IMR-90 (cell line): ENCODE measurements at regions not wholly inside any gene's neighbourhood (a gene's known extent, or its start where the extent isn't known, plus 50 kb on each side); places are given as distances from the start of the nearest gene placed in this dataset.

ENCODE experiments used
- ATAC-seq: fragments of 200-7000 bp; cut with Tn5 transposase; 2 replicates; pipeline ENCODE4 v1.9.1; 2020; ENCODE audit warnings: low read depth, mild to moderate bottlenecking, moderate library complexity
- BruUV-seq: library from RNA; stranded (reverse); fragments of 400-500 nt; replicated peaks from 2 replicates; lab custom pipeline; 2021; lab: Mats Ljungman, UMichigan
- CTCF ChIA-PET: fragments of 300-600 bp; formaldehyde crosslinking; extraction: SDS; loops from one replicate; lab custom pipeline; 2021; ENCODE audit warnings: antibody characterized with exemption; lab: Yijun Ruan, JAX
- POLR2A ChIA-PET: fragments of 300-600 bp; sonication (Branson Sonifier 250); formaldehyde crosslinking; loops from one replicate; lab custom pipeline; 2022; ENCODE audit warnings: antibody characterized with exemption; ENCODE audit not compliant: unreplicated experiment; lab: Charles Lee
- DNase-seq: peaks from one replicate; pipeline ENCODE4 v3.0.0; 2013
- H2AFZ ChIP-seq: replicated peaks from 2 replicates; pipeline ENCODE3; 2013; ENCODE audit warnings: low read length, mild to moderate bottlenecking; ENCODE audit not compliant: poor library complexity
- H2AK5ac ChIP-seq: 2 replicates; pipeline ENCODE4 v1.6.1; 2013; ENCODE audit warnings: low read depth, low read length, inconsistent platforms
- H2AK9ac ChIP-seq: replicated peaks from 2 replicates; pipeline ENCODE3; 2013; ENCODE audit warnings: mild to moderate bottlenecking, low read depth, low read length, moderate library complexity; ENCODE audit not compliant: poor library complexity
- H2BK120ac ChIP-seq: 2 replicates; pipeline ENCODE4 v1.6.1; 2013; ENCODE audit warnings: low read depth, low read length, inconsistent platforms
- H2BK15ac ChIP-seq: 3 replicates; pipeline ENCODE4 v1.6.1; 2013; ENCODE audit warnings: low read depth, low read length, inconsistent platforms
- H2BK20ac ChIP-seq: 2 replicates; pipeline ENCODE4 v1.6.1; 2013; ENCODE audit warnings: low read depth, mild to moderate bottlenecking, inconsistent platforms, low read length, moderate library complexity
- H2BK5ac ChIP-seq: 2 replicates; pipeline ENCODE4 v1.6.1; 2013; ENCODE audit warnings: mild to moderate bottlenecking, low read depth, low read length, inconsistent platforms; ENCODE audit not compliant: poor library complexity, severe bottlenecking
- H3K14ac ChIP-seq: replicated peaks from 2 replicates; pipeline ENCODE4 v1.6.1; 2013; ENCODE audit warnings: low read depth, low read length, inconsistent platforms
- H3K18ac ChIP-seq: 2 replicates; pipeline ENCODE4 v1.6.1; 2013; ENCODE audit warnings: low read depth, low read length, control low read depth
- H3K23ac ChIP-seq: 2 replicates; pipeline ENCODE4 v1.6.1; 2013; ENCODE audit warnings: low read depth, low read length, inconsistent platforms
- H3K27ac ChIP-seq: 2 replicates; pipeline ENCODE4 v1.5.1; 2013; ENCODE audit warnings: mild to moderate bottlenecking, control low read depth, low read length; ENCODE audit not compliant: insufficient read depth
- H3K27me3 ChIP-seq: 2 replicates; pipeline ENCODE4 v1.6.1; 2013; ENCODE audit warnings: low read length; ENCODE audit not compliant: control insufficient read depth, insufficient read depth
- H3K36me3 ChIP-seq: 2 replicates; pipeline ENCODE4 v1.6.1; 2013; ENCODE audit warnings: low read length, mixed read lengths; ENCODE audit not compliant: control insufficient read depth, insufficient read depth
- H3K4ac ChIP-seq: 2 replicates; pipeline ENCODE4 v1.6.1; 2013; ENCODE audit warnings: low read depth, low read length, inconsistent platforms
- H3K4me1 ChIP-seq: 2 replicates; pipeline ENCODE4 v1.6.1; 2013; ENCODE audit warnings: low read length, mixed read lengths; ENCODE audit not compliant: control insufficient read depth, insufficient read depth
- H3K4me2 ChIP-seq: 2 replicates; pipeline ENCODE4 v1.6.1; 2013; ENCODE audit warnings: low read depth, mild to moderate bottlenecking, control low read depth, low read length, moderate library complexity
- H3K4me3 ChIP-seq: 2 replicates; pipeline ENCODE4 v1.5.1; 2013; ENCODE audit warnings: low read depth, mild to moderate bottlenecking, control low read depth, low read length, moderate library complexity; ENCODE audit not compliant: insufficient read depth
- H3K56ac ChIP-seq: 2 replicates; pipeline ENCODE4 v1.6.1; 2013; ENCODE audit warnings: low read length, inconsistent platforms; ENCODE audit not compliant: insufficient read depth; ENCODE audit errors: extremely low read depth
- H3K79me1 ChIP-seq, 2 experiments: 2 replicates each; pipeline ENCODE4 v1.6.1; 2013; ENCODE audit warnings: low read length in 2 of 2, inconsistent platforms in 1 of 2, low read depth in 1 of 2
- H3K9ac ChIP-seq: 2 replicates; pipeline ENCODE4 v1.6.1; 2013; ENCODE audit warnings: low read depth, low read length, control low read depth
- H3K9me1 ChIP-seq: 2 replicates; pipeline ENCODE4 v1.6.1; 2013; ENCODE audit warnings: low read length, inconsistent platforms; ENCODE audit not compliant: insufficient read depth
- H3K9me3 ChIP-seq: 2 replicates; pipeline ENCODE4 v1.6.1; 2013; ENCODE audit warnings: low read length; ENCODE audit not compliant: control insufficient read depth, insufficient read depth
- H4K20me1 ChIP-seq: 2 replicates; pipeline ENCODE4 v1.6.1; 2013; ENCODE audit warnings: low read length, inconsistent platforms; ENCODE audit not compliant: insufficient read depth
- H4K5ac ChIP-seq: 2 replicates; pipeline ENCODE4 v1.6.1; 2013; ENCODE audit warnings: mild to moderate bottlenecking, low read depth, low read length, control low read depth
- H4K8ac ChIP-seq, 2 experiments: 2 replicates each; pipeline ENCODE4 v1.6.1; 2013; ENCODE audit warnings: low read depth in 2 of 2, low read length in 2 of 2, control low read depth in 1 of 2, inconsistent platforms in 1 of 2
- H4K91ac ChIP-seq: 2 replicates; pipeline ENCODE4 v1.6.1; 2013; ENCODE audit warnings: low read depth, low read length, inconsistent platforms; ENCODE audit not compliant: insufficient read depth
- CEBPB ChIP-seq: IDR thresholded peaks from 2 replicates; pipeline ENCODE4 v1.6.1; 2012; ENCODE audit warnings: low read depth, low read length, improper control_type of control experiment
- CHD1 ChIP-seq: IDR thresholded peaks from 2 replicates; pipeline ENCODE4 v1.6.1; 2012; ENCODE audit warnings: low read depth, low read length, improper control_type of control experiment
- FOS ChIP-seq: fragments of 150-350 bp; IDR thresholded peaks from 2 replicates; pipeline ENCODE4 v1.6.1; 2016; ENCODE audit warnings: low read depth, low read length
- MAFK ChIP-seq: IDR thresholded peaks from 2 replicates; pipeline ENCODE4 v1.6.1; 2012; ENCODE audit warnings: low read depth, low read length, improper control_type of control experiment
- MAZ ChIP-seq: IDR thresholded peaks from 2 replicates; pipeline ENCODE4 v1.6.1; 2012; ENCODE audit warnings: low read depth, mild to moderate bottlenecking, low read length, improper control_type of control experiment, moderate library complexity, borderline replicate concordance
- MXI1 ChIP-seq: IDR thresholded peaks from 2 replicates; pipeline ENCODE4 v1.6.1; 2012; ENCODE audit warnings: low read depth, mild to moderate bottlenecking, low read length, moderate library complexity, borderline replicate concordance
- NFE2L2 ChIP-seq: fragments of 150-350 bp; IDR thresholded peaks from 2 replicates; pipeline ENCODE4 v1.6.1; 2016; ENCODE audit warnings: low read depth, mild to moderate bottlenecking, low read length
- POLR2A ChIP-seq: IDR thresholded peaks from 2 replicates; pipeline ENCODE4 v1.6.1; 2012; ENCODE audit warnings: mild to moderate bottlenecking, low read depth, low read length
- RCOR1 ChIP-seq: IDR thresholded peaks from 2 replicates; pipeline ENCODE4 v1.6.1; 2012; ENCODE audit warnings: mild to moderate bottlenecking, low read length, improper control_type of control experiment; ENCODE audit not compliant: insufficient replicate concordance
- RFX5 ChIP-seq: IDR thresholded peaks from 2 replicates; pipeline ENCODE4 v1.8.0; 2012; ENCODE audit warnings: low read depth, mild to moderate bottlenecking, low read length, moderate library complexity
- SMC3 ChIP-seq: fragments of 150-350 bp; IDR thresholded peaks from 2 replicates; pipeline ENCODE4 v1.6.1; 2016; ENCODE audit warnings: low read depth, mild to moderate bottlenecking, antibody characterized with exemption, low read length, moderate library complexity
- WGBS, 2 experiments: methylation state at CpG; one replicate each; pipeline versions ENCODE4 v1.1.5 to v1.1.7; 2013; ENCODE audit warnings: missing lambda C conversion rate in 2 of 2; ENCODE audit not compliant: insufficient read length in 1 of 2; ENCODE audit errors: extremely low coverage in 2 of 2; 5-methylcytosine and 5-hydroxymethylcytosine counted together
- dilution Hi-C: fragments of 300-500 bp; cut with HindIII; formaldehyde crosslinking; loops from one replicate; pipeline ENCODE4 v1.14.3; 2018; ENCODE audit warnings: low sequenced_read_pairs; ENCODE audit not compliant: unreplicated experiment
- in situ Hi-C: fragments of 300-500 bp; cut with MboI; formaldehyde crosslinking; loops from 3 replicates; pipeline ENCODE4 v1.14.3; 2019; ENCODE audit warnings: low sequenced_read_pairs, inconsistent platforms, mixed read lengths
- intact Hi-C: fragments of 100-400 bp; cut with micrococcal nuclease; formaldehyde crosslinking; loops from 2 replicates; pipeline ENCODE4 v1.10.0; 2022
- TF ChIP-seq, protein P1 (sequence below): conservative IDR thresholded peaks from 2 replicates; pipeline ENCODE4 v1.5.1; 2012; ENCODE audit warnings: mild to moderate bottlenecking, low read depth, low read length, improper control_type of control experiment
- TF ChIP-seq, protein P2 (sequence below): fragments of 150-350 bp; IDR thresholded peaks from 2 replicates; pipeline ENCODE4 v1.6.1; 2017; ENCODE audit warnings: mild to moderate bottlenecking, antibody characterized with exemption, low read length, low read depth

DNA sequence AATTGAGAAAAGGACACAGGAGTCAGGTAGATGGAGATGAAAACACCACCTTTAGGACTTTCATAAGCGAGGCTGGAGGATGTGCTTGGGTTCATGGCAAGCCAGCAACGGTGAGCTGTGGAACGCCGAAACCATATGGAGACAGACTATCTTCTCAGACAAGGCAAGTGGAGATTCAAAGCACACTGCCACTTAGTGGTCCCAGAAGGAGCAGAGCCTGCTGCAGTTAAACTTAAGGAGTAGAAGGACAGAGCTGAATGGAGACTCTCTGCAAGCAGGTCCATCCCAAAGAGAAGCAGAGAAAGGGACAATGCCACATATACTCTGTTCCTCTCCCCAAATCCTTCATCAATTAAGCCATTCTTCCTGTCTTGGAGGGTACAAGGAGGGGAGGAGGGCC is 236.3 kb upstream of the HABP2 start:
- ATAC-seq = no peak

More for the DNA sequence above, 236.3 kb upstream of the HABP2 start:
- Histone ChIP-seq H2BK20ac (no peak overlapping the region), H3K4ac (no peak overlapping the region), H3K79me1 (no peaks in the 10 kb centered on the region), H3K36me3 (no peaks in the 10 kb centered on the region), H2AK9ac (no peak overlapping the region), H4K91ac (no peak overlapping the region), H3K9me1 (no peaks in the 10 kb centered on the region), H2BK15ac (no peak overlapping the region), H3K18ac (no peak overlapping the region), H3K27ac (no peak overlapping the region), H3K4me2 (no peak overlapping the region), H3K23ac (no peak overlapping the region), H2BK120ac (no peak overlapping the region), H3K14ac (no peak overlapping the region), H3K56ac (no peak overlapping the region), H3K27me3 (peaks cover 14% of the 10 kb centered on the region), H4K8ac (no peak overlapping the region), H2BK5ac (no peak overlapping the region), H2AK5ac (no peak overlapping the region), H4K5ac (no peak overlapping the region), H3K4me3 (no peak overlapping the region), H4K20me1 (no peaks in the 10 kb centered on the region), H3K4me1 (no peaks in the 10 kb centered on the region), H3K9me3 (0 out of 2 replicates have a peak, but pooled peaks cover 2% of the 10 kb centered on the region), H2AFZ (no peak overlapping the region), H3K9ac (no peak overlapping the region)
- in situ Hi-C loops (no loop called here), dilution Hi-C loops (no loop called here), intact Hi-C loops (no loop called here)
- BruUV-seq = no TSS peak
- TF ChIP-seq RFX5 (no peak), CHD1 (no peak), CEBPB (no peak), SMC3 (no peak), MAFK (no peak), MXI1 (no peak), MAZ (no peak), POLR2A (no peak), FOS (no peak), RCOR1 (no peak), NFE2L2 (no peak)
- TF ChIP-seq, protein P1, sequence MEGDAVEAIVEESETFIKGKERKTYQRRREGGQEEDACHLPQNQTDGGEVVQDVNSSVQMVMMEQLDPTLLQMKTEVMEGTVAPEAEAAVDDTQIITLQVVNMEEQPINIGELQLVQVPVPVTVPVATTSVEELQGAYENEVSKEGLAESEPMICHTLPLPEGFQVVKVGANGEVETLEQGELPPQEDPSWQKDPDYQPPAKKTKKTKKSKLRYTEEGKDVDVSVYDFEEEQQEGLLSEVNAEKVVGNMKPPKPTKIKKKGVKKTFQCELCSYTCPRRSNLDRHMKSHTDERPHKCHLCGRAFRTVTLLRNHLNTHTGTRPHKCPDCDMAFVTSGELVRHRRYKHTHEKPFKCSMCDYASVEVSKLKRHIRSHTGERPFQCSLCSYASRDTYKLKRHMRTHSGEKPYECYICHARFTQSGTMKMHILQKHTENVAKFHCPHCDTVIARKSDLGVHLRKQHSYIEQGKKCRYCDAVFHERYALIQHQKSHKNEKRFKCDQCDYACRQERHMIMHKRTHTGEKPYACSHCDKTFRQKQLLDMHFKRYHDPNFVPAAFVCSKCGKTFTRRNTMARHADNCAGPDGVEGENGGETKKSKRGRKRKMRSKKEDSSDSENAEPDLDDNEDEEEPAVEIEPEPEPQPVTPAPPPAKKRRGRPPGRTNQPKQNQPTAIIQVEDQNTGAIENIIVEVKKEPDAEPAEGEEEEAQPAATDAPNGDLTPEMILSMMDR = no peak
- TF ChIP-seq, protein P2, sequence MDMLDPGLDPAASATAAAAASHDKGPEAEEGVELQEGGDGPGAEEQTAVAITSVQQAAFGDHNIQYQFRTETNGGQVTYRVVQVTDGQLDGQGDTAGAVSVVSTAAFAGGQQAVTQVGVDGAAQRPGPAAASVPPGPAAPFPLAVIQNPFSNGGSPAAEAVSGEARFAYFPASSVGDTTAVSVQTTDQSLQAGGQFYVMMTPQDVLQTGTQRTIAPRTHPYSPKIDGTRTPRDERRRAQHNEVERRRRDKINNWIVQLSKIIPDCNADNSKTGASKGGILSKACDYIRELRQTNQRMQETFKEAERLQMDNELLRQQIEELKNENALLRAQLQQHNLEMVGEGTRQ = no peak
- no CpG with 5 or more reads among the region's 4 CpGs for WGBS, 2 experiments
- ChIA-PET CTCF (no interaction called here), POLR2A (no interaction called here)
- DNase-seq = no peak
